ENCODE measurements at regions not wholly inside any gene's neighbourhood (a gene's known extent, or its start where the extent isn't known, plus 50 kb on each side); places are given as distances from the start of the nearest gene placed in this dataset.

DNA sequence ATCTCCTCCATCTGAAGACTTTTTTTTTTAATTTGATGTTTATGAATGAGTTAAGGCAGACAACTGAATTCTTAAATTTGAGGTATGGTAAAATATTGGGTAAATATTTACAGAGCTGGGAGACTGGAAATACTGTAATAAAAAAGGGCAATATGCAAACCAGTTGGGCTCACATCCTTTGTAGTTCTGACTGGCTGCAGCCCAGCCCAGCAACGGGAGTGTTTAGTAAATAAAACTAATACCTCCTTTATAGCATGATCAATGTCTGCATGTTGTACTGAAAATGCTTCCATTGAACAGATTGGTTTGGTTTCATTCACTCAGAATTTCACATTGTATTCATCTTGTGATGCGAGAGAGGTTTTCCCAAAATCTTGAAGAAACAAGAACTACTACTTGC is 365.0 kb downstream of the DMRT2 start:
- TF ChIP-seq EZH2phosphoT487 (conservative IDR thresholded peaks at IDR 0.05; ENCODE audit: low read length) (no peak), CTCF (IDR thresholded peaks at IDR 0.05; ENCODE audit: insufficient read depth, low read length, poor library complexity, severe bottlenecking) (no peak)
- H3K79me2 ChIP-seq (ENCODE audit: insufficient read depth, low read length) = no peaks in the 10 kb centered on the region

GRCh38 chr9:1416261-1416660 is 366.1 kb downstream of the DMRT2 start:
- H3F3A ChIP-seq (ENCODE audit: insufficient read depth) = no peaks in the 10 kb centered on the region
- H2AFZ ChIP-seq (ENCODE audit: low read depth, low read length, severe bottlenecking) = no peak overlapping the region
- H3K9ac ChIP-seq (ENCODE audit: low read length) = no peak overlapping the region
- H3K27me3 ChIP-seq (ENCODE audit: low read length) = no peaks in the 10 kb centered on the region
- no peaks in the 10 kb centered on the region for H4K20me1 ChIP-seq (ENCODE audit: low read depth, low read length)
- no peak overlapping the region for H3K4me3 ChIP-seq (ENCODE audit: insufficient read depth, low read length, poor library complexity, severe bottlenecking)
- H3K9me2 ChIP-seq (replicated peaks; ENCODE audit: insufficient read depth, low read length) = no peaks in the 10 kb centered on the region
- TF ChIP-seq CTCF (IDR thresholded peaks at IDR 0.05; ENCODE audit: insufficient read depth, low read length, poor library complexity, severe bottlenecking) (no peak), EZH2phosphoT487 (conservative IDR thresholded peaks at IDR 0.05; ENCODE audit: low read length) (no peak)
- no peaks in the 10 kb centered on the region for H3K36me3 ChIP-seq (ENCODE audit: low read length)
- no peak overlapping the region for H3K4me2 ChIP-seq (ENCODE audit: low read depth, low read length, poor library complexity, severe bottlenecking)
- H3K9me3 ChIP-seq (ENCODE audit: insufficient read depth, low read length) = no peaks in the 10 kb centered on the region
- H3K79me2 ChIP-seq (ENCODE audit: insufficient read depth, low read length) = no peaks in the 10 kb centered on the region
- H3K27ac ChIP-seq (ENCODE audit: low read depth, low read length) = no peak overlapping the region

More for the DNA sequence above, 365.0 kb downstream of the DMRT2 start:
- Histone ChIP-seq H3K4me2 (ENCODE audit: low read depth, low read length, poor library complexity, severe bottlenecking) (no peak overlapping the region), H3K9me3 (ENCODE audit: insufficient read depth, low read length) (no peaks in the 10 kb centered on the region), H3K36me3 (ENCODE audit: low read length) (no peaks in the 10 kb centered on the region), H3K4me3 (ENCODE audit: insufficient read depth, low read length, poor library complexity, severe bottlenecking) (no peak overlapping the region), H4K20me1 (ENCODE audit: low read depth, low read length) (no peaks in the 10 kb centered on the region), H3F3A (ENCODE audit: insufficient read depth) (no peaks in the 10 kb centered on the region), H3K27ac (ENCODE audit: low read depth, low read length) (no peak overlapping the region), H3K9ac (ENCODE audit: low read length) (no peak overlapping the region), H3K9me2 (replicated peaks; ENCODE audit: insufficient read depth, low read length) (no peaks in the 10 kb centered on the region), H3K27me3 (ENCODE audit: low read length) (no peaks in the 10 kb centered on the region), H2AFZ (ENCODE audit: low read depth, low read length, severe bottlenecking) (no peak overlapping the region)

- no peaks in the 10 kb centered on the region for H3F3A ChIP-seq (ENCODE audit: insufficient read depth)
- H3K9me2 ChIP-seq (replicated peaks; ENCODE audit: insufficient read depth, low read length) = no peaks in the 10 kb centered on the region
- no peaks in the 10 kb centered on the region for H3K27me3 ChIP-seq (ENCODE audit: low read length)
- no peak overlapping the region for H3K27ac ChIP-seq (ENCODE audit: low read depth, low read length)
- no peaks in the 10 kb centered on the region for H3K36me3 ChIP-seq (ENCODE audit: low read length)
- H3K79me2 ChIP-seq (ENCODE audit: insufficient read depth, low read length) = no peaks in the 10 kb centered on the region
- H3K9ac ChIP-seq (ENCODE audit: low read length) = no peak overlapping the region
- H3K4me3 ChIP-seq (ENCODE audit: insufficient read depth, low read length, poor library complexity, severe bottlenecking) = no peak overlapping the region
- TF ChIP-seq CTCF (IDR thresholded peaks at IDR 0.05; ENCODE audit: insufficient read depth, low read length, poor library complexity, severe bottlenecking) (no peak), EZH2phosphoT487 (conservative IDR thresholded peaks at IDR 0.05; ENCODE audit: low read length) (no peak)
- no peak overlapping the region for H2AFZ ChIP-seq (ENCODE audit: low read depth, low read length, severe bottlenecking)
- no peaks in the 10 kb centered on the region for H4K20me1 ChIP-seq (ENCODE audit: low read depth, low read length)
- no peak overlapping the region for H3K4me2 ChIP-seq (ENCODE audit: low read depth, low read length, poor library complexity, severe bottlenecking)
- no peaks in the 10 kb centered on the region for H3K9me3 ChIP-seq (ENCODE audit: insufficient read depth, low read length)
These were observed 371.3 kb downstream of the DMRT2 start for GRCh38 chr9:1421436-1421835.
